ENCODE measurements at regions not wholly inside any gene's neighbourhood (a gene's known extent, or its start where the extent isn't known, plus 50 kb on each side); places are given as distances from the start of the nearest gene placed in this dataset.

GRCh38 chr12:19066475-19067001 lies 63.0 kb upstream of the PLEKHA5 start:
- Mint-ChIP-seq H3K4me3 (ENCODE audit: unreplicated experiment) (peak overlapping the region; percentile 61), H3K36me3 (ENCODE audit: insufficient read depth, unreplicated experiment) (no peaks in the 10 kb centered on the region), H3K9me3 (ENCODE audit: unreplicated experiment) (peaks cover 9% of the 10 kb centered on the region), H3K4me1 (ENCODE audit: low read depth, unreplicated experiment) (peaks cover 32% of the 10 kb centered on the region), H3K27me3 (ENCODE audit: insufficient read depth, unreplicated experiment) (no peaks in the 10 kb centered on the region), H3K27ac (ENCODE audit: unreplicated experiment) (peak overlapping the region; percentile 68)
- H3K4me3 ChIP-seq (ENCODE audit: low read depth, low read length): peak overlapping the region; percentile 12; the same call in 1 of the 2 replicates
- DNase-seq: peak in 1 of 2 experiments; percentile 27
- ChIA-PET POLR2A (interaction anchor here (1.2 kb wide), 1 partner anchor 21 kb away, joined by 4 read pairs; no protein-coding TSS in a partner anchor), CTCF (interaction anchor here (0.6 to 1.2 kb wide), 5 partner anchors 14 to 639 kb away, joined by 3 to 4 read pairs (median 3); no protein-coding TSS in a partner anchor)
- H3K36me3 ChIP-seq (ENCODE audit: control insufficient read depth, insufficient read depth, low read length): no peaks in the 10 kb centered on the region
- intact Hi-C loops (cut with micrococcal nuclease; ENCODE audit: unreplicated experiment): loop anchor here (1.0 to 2.0 kb wide), 3 partner anchors 22 to 65 kb away; no protein-coding TSS in a partner anchor
- H3K27me3 ChIP-seq (replicated peaks; ENCODE audit: control insufficient read depth, insufficient read depth, low read length): no peaks in the 10 kb centered on the region
- TF ChIP-seq CTCF (IDR thresholded peaks at IDR 0.05; ENCODE audit: insufficient read depth in 1 of 2, low read depth in 1 of 2, low read length in 1 of 2, severe bottlenecking in 1 of 2, unreplicated experiment in 1 of 2): no peak
- no TSS peak for BruUV-seq (replicated peaks)
- peaks cover 26% of the 10 kb centered on the region for H3K4me1 ChIP-seq
- H3K9me3 ChIP-seq: no peaks in the 10 kb centered on the region

GRCh38 chr12:19068137-19068536 lies 61.4 kb upstream of the PLEKHA5 start:
- Mint-ChIP-seq H3K4me1 (ENCODE audit: low read depth, unreplicated experiment) (peaks cover 32% of the 10 kb centered on the region), H3K27ac (ENCODE audit: unreplicated experiment) (no peak overlapping the region), H3K9me3 (ENCODE audit: unreplicated experiment) (peaks cover 9% of the 10 kb centered on the region), H3K4me3 (ENCODE audit: unreplicated experiment) (no peak overlapping the region), H3K27me3 (ENCODE audit: insufficient read depth, unreplicated experiment) (no peaks in the 10 kb centered on the region), H3K36me3 (ENCODE audit: insufficient read depth, unreplicated experiment) (no peaks in the 10 kb centered on the region)
- no TSS peak for BruUV-seq (replicated peaks)
- H3K36me3 ChIP-seq (ENCODE audit: control insufficient read depth, insufficient read depth, low read length): no peaks in the 10 kb centered on the region
- POLR2A ChIA-PET: interaction anchor here (0.6 kb wide), 1 partner anchor 392 kb away, joined by 3 read pairs; no protein-coding TSS in a partner anchor
- CTCF ChIA-PET: no interaction called here
- no peaks in the 10 kb centered on the region for H3K9me3 ChIP-seq
- TF ChIP-seq CTCF (IDR thresholded peaks at IDR 0.05; ENCODE audit: insufficient read depth in 1 of 2, low read depth in 1 of 2, low read length in 1 of 2, severe bottlenecking in 1 of 2, unreplicated experiment in 1 of 2): no peak
- no peaks in the 10 kb centered on the region for H3K27me3 ChIP-seq (replicated peaks; ENCODE audit: control insufficient read depth, insufficient read depth, low read length)
- intact Hi-C loops (cut with micrococcal nuclease; ENCODE audit: unreplicated experiment): no loop called here
- DNase-seq: no peak
- no peak overlapping the region for H3K4me3 ChIP-seq (ENCODE audit: low read depth, low read length)
- peaks cover 26% of the 10 kb centered on the region for H3K4me1 ChIP-seq

GRCh38 chr12:19070341-19070740 lies 59.2 kb upstream of the PLEKHA5 start:
- H3K27ac Mint-ChIP-seq (ENCODE audit: unreplicated experiment): no peak overlapping the region
- Histone ChIP-seq H3K9me3 (no peaks in the 10 kb centered on the region), H3K4me1 (peaks cover 34% of the 10 kb centered on the region), H3K36me3 (ENCODE audit: control insufficient read depth, insufficient read depth, low read length) (no peaks in the 10 kb centered on the region), H3K4me3 (ENCODE audit: low read depth, low read length) (no peak overlapping the region), H3K27me3 (replicated peaks; ENCODE audit: control insufficient read depth, insufficient read depth, low read length) (no peaks in the 10 kb centered on the region)
- TF ChIP-seq CTCF (IDR thresholded peaks at IDR 0.05; ENCODE audit: insufficient read depth in 1 of 2, low read depth in 1 of 2, low read length in 1 of 2, severe bottlenecking in 1 of 2, unreplicated experiment in 1 of 2): no peak
- intact Hi-C loops (cut with micrococcal nuclease; ENCODE audit: unreplicated experiment): no loop called here
- H3K4me3 Mint-ChIP-seq (ENCODE audit: unreplicated experiment): no peak overlapping the region
- H3K9me3 Mint-ChIP-seq (ENCODE audit: unreplicated experiment): peaks cover 9% of the 10 kb centered on the region
- no peaks in the 10 kb centered on the region for H3K27me3 Mint-ChIP-seq (ENCODE audit: insufficient read depth, unreplicated experiment)
- BruUV-seq (replicated peaks): no TSS peak
- ChIA-PET POLR2A (interaction anchor here (0.6 kb wide), 1 partner anchor 150 kb away, joined by 3 read pairs; no protein-coding TSS in a partner anchor), CTCF (no interaction called here)
- DNase-seq: no peak
- no peaks in the 10 kb centered on the region for H3K36me3 Mint-ChIP-seq (ENCODE audit: insufficient read depth, unreplicated experiment)
- peaks cover 35% of the 10 kb centered on the region for H3K4me1 Mint-ChIP-seq (ENCODE audit: low read depth, unreplicated experiment)
